GM18511 (cell line): ENCODE measurements at regions not wholly inside any gene's neighbourhood (a gene's known extent, or its start where the extent isn't known, plus 50 kb on each side); places are given as distances from the start of the nearest gene placed in this dataset.

Experiments used
- ATAC-seq: cut with Tn5 transposase; IDR thresholded peaks from one replicate; pipeline ENCODE4 v1.9.1; 2021; ENCODE audit warnings: mild to moderate bottlenecking, moderate library complexity; ENCODE audit not compliant: unreplicated experiment

DNA sequence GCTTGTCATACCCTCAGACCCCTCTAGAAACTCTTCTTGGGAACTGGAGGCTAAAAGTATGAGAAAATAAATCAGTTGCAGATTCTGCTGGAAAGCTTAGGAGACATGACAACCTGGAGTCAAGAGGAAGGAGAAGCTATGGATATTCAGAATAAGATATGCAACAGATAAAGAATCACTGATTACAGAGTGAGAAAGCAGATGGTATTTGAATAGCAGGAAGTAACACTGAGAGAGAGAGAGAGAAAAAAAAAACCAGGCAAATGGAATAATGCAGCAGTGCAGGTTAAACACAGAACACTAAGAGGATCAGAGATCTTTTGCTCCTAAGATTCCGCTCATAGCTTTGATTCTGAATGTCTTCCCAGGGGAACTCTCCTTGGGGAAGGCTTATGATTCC lies 1284.1 kb upstream of the NXPH2 start:
- no peak for ATAC-seq

DNA sequence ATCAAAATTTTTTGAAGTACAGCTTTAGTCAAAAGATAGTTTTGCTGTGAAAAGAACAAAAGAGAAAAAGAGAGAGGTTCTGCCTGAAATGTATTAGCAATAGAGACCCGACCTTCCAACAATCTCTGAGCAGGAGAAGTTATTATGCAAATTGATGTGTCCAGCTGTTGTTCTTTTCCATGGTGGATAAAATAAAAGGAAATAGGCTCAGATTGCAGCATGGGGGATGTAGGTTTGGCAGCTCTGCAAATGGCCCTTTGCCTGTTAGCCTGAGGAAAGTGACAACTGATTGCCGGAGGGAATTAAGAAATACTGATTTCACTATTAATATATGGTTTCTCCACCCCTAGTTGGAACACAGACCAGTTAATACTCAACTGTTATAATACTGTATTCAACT lies 1283.2 kb upstream of the NXPH2 start:
- no peak for ATAC-seq

DNA sequence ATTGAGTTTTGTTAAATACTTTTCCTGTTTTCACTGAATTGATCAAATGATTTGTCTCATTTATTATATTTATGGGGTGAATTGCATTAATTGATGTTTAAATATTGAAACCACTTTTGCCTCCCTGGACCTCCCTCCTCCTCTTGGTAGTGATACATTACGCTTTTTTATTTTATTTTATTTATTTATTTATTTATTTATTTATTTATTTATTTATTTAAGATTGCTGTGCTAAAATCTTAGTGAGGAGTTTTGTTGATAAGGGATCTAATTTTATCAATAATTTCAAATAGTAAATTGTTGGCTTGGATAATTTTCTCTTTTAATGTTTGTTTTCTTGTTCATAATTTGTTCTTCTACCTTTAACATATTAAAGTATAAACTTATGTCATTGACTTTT lies 1281.0 kb upstream of the NXPH2 start:
- no peak for ATAC-seq

DNA sequence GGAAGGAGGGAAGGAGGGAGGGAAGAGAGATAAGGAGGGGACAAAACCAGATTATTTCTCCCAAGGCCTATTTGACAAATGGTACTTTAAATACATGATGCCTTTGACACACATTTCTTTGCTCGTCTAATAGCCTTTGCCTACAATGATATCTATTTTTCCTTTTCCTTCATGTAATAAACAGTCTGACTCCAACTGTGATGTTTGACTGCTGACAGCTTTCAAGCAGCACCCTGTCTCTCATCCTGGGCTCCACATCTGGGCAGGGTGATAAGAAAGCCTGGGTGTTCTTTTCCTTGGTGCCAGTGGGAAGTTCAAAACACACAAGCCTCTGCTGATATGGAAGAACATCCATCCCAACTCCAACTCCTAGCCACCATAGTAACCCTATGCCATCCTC lies 1277.7 kb upstream of the NXPH2 start:
- ATAC-seq, result no peak

DNA sequence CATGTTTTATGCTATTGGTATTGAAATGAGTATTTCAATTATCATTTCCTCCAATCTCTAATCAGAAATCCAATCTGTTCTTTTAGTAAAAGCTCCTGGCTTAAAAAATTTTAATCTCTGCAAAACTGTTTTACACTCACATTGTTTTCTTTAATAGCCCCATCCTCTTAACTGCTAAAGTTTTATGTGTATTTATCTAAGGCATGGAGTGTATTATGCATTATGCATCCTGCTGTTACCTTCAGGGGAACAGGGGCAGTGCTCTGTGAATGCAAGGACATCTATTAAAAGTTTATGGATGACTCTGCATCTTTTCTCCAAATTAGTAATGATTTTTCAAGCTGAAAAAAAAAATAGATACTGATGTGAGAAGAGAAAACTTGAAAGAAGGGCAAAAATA lies 1261.6 kb upstream of the NXPH2 start:
- ATAC-seq, result no peak

DNA sequence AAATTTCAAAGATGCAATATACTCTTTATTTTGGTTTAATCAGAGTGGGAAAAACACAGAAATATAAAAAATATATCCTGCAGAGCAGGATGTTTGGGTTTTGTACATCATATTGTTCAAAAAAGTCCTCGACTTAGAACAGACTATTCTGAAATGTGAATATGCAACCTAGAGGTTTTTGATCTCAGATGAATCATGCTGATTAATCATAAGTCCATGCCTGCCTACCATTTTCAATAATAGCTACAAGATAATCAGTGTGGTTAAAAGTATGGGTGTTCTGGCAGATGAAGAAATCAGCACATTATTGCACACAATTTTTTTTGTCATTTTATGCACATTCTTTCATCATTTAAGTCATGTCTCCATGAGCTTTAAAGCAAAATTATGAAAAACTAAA lies 1261.0 kb upstream of the NXPH2 start:
- no peak for ATAC-seq

DNA sequence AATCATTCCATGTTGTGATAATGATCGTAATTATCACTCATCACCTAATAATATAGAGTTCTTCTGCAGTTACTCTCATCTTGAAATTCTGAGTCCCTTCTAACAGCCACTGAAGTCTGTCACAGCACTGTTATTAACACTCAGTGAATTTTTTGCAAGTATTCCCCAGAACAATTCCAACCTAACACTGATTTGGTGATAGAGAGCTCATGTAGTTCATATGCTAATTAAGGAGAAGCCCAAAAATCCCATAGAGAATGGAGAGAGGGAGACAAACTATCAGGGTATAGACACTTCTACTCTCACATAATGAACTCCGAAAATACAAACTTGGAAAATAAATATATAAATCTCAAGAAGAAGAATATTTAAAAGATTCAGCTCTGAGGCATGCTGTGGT lies 1253.4 kb upstream of the NXPH2 start:
- no peak for ATAC-seq

DNA sequence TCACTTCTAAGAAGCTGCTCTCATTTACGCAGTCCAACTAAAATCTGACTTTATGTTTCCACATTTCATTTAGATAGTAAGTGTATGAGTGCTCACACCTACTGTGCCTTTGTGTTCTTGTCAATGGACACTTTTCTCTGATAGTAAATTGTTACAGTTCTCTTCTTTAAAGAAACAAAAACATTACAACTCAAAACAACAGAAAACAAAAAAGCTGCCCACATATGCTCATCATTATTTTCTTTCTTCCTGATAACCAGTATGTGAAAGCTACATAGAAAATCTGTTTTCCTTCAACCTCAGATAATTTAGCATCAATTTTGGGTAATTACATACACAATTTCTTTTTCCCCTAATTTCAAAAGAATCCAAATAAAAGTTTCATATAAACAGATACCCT lies 1247.8 kb upstream of the NXPH2 start:
- ATAC-seq, result no peak

DNA sequence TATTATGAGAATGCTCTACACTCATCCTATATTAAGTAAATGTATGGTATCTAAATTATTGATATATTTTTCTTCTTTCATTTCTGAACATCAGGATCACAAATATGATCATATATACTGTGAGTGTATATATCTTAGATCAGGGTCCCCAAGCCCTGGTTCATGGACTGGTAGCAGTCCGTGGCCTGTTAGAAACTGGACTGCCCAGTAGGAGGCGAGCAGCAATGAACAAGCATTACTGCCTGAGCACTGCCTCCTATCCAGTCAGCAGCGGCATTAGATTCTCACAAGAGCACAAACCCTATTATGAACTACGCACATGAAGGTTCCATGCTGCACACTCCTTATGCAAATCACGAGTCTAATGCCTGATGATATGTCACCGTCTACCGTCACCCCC lies 1247.1 kb upstream of the NXPH2 start:
- ATAC-seq, result no peak

DNA sequence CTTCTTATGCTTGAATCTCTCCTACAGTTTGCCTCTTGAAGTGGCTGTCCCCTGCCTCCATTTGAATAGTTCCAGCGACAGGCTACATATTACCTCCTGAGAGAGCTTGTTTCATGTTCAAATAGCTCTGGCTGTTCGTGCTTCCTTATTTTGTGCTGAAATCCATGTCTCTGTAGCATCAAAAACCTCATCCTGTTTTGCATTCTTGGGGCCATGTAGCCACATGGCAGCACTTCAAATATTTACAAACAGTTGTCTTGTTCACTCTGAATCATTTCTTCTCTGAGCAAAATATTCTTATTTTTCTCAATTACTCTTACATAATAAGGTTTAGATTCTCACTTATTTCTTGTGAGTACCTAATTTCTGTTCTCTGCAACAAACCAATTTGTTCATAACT lies 1243.1 kb upstream of the NXPH2 start:
- no peak for ATAC-seq

DNA sequence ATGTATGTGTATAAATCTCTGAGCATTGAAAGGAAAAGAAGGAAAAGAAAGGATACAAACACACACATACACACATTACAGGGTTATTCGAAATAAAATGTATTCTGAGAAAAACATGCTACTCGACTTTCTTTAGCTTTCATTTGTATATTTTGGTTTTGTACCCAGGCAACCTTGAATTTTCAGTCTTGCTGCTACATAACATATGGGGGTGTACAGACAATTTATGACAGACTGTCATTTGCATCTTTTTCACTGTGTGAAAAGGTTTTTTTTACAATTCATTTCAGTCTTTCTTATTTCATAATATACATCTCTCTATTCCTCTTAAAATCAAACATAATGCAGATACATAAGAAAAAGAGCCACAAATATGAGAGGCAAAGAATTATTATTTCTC lies 1238.4 kb upstream of the NXPH2 start:
- ATAC-seq, result no peak

DNA sequence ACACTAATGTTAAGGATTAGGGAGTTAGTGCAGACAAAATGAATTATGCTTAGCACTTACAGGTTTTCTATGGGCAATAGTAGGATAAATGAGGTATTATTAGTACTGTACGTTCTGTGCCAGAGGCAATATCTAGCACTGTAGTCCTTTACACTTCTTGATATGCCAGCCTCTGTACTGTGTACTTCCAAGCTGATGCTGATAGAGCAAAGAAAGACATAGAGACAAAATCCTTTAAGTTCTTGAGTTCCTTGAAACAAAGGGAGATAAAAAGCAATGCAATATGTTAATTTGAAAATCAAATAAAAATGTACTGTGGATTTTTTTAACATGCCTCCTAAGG lies 1234.0 kb upstream of the NXPH2 start:
- ATAC-seq, result no peak

DNA sequence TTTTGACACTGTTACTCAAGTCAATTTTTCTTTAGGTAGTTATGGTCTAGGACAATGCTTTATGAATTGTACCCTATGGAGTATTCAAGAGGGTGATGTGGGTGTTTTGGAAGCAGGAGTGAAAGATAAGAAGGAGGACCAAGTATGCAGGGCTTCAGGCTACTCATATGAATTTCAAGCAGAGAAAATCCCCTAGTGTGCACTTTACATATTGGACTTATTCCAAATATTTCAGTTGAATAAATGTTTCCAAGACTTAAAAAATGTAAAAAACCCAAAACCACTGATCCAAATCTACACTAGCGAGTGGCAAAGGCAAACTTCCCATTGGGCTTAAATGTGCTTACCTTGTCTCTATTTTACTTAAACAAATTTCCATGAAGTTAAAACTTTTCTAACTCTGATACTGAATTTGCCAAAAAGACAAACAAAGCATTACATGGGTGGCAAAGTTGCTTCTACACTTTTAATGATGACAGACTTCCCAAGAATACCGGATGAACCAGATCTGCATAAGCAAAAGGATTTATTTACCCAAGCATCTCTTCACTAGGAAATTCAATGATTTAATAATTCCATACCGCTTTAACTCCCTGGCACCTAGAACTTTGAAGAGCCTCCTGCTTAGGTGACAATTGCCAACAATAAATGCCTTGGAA lies 1233.5 kb upstream of the NXPH2 start:
- no peak for ATAC-seq

DNA sequence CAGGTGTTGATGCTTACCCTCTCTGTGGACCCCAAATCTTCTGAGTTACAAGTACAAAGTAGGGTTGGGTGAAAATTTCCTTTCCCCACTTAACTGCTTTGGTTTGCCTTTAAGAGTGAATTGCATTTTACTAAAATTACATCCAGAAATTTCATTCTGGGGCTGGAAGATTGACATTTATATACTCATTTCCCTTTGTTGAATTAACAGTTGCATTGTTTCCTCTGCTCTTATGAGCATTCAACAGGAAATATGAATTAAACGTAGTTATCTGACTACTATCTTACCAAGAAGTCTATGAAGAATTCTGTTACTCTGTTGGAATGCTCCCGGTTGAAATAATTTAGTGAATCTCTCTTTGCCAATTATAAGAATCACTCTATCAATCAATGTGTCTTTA lies 1231.1 kb upstream of the NXPH2 start:
- ATAC-seq, result no peak

DNA sequence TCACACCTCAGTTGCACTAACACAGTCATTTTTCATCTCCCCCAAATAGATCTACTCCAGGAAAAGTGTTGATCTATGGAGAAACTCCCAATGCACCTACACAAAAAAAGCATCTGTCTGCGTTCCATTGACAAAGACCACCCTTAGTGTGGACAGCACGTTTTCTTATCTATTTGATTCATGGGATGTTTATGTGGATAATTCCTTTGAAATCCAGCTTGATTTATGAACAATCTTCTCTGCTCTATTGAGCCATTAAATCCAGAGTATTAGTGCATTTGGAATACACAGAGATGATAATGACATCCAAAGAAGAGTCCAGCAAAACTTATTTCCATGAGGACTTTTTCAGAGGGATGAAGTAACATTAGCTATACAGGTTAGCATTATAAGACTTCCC lies 1221.9 kb upstream of the NXPH2 start:
- ATAC-seq, result no peak

DNA sequence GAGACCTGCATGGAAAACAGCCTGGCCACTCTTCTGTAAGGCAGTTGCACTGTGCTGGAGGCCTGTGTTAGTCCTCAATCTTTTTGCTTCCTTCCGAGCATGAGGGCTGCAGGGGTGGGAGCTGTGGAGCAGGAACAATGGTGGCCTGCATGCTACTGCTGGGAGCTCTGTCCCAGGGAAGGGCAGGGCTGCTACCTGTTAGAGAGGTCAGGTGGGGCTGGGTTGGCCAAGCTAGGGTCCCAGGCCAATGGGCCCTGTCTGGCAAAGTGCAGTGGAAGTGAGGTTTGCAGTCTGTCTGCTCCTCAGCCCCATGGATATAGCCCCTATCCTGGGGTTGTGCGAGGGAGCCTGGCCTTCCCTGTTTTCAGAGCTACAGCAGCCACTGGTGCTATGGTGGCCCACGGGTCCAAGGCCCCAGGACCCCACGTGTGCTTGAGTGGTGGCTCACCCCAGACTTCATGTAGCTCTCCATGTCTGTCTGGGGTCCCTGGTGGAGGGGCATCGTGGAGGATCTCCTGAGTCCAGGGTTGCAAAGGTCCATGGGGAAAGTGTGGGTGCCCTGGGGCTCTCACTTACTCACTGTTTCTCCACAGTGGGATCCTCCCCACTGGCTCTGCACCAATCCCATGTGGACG lies 1212.6 kb upstream of the NXPH2 start:
- no peak for ATAC-seq

DNA sequence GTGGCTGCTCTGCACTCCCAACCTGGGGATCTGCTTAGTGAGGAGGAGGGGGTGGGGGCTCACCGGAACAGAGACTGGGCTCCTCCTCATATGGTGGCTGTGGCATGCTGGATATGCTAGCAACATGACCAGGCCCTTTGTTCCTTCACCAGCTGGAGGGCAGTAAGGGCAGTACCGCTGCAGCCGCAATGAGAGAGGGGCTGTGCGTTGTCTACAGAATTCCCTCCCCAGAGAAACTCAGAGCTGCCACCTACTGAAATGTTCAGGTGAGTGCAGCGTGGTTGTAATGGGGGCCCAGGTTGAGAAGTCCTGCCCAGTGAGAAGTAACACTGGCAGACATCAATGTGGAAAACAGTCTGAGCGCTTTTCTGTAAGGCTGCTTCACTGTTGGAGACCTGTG lies 1211.9 kb upstream of the NXPH2 start:
- no peak for ATAC-seq

DNA sequence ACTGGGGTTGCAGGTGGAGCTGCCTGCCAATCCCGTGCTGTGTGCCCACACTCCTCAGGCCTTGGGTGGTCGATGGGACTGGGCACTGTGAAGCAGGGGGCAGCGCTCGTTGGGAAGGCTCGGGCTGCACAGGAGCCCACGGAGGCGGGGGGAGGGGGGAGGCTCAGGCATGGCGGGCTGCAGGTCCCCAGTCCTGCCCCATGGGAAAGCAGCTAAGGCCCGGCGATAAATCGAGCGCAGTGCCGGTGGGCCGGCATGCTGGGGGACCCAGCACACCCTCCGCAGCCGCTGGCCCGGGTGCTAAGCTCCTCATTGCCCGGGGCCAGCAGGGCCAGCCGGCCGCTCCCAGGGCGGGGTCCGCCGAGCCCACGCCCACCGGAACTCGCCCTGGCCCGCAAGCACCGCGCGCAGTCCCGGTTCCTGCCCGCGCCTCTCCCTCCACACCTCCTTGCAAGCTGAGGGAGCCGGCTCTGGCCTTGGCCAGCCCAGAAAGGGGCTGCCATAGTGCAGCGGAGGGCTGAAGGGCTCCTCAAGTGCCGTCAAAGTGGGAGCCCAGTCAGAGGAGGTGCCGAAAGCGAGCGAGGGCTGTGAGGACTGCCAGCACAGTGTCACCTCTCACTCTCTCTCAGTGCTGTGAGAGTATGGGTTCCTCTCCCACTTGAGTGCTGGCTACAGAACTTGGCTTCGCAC lies 1210.6 kb upstream of the NXPH2 start:
- ATAC-seq, result no peak

DNA sequence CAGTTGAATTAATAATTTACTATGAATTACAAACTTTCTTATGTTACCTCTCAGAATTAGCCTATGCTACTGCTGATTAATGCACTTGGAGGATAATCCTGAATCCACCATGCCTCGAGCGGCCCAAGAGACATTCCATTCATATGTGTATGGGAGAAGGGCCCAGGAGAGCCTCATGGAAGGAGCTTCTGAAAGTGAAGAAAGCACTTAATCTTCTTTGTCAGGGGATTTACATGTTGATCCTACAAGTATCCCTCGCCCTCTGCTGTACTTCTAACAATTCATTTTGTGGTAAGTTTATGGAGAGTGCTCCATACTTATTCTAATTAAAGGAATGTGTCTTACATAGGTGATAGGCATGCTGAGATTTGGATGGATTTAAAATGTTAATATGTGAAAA lies 1189.1 kb upstream of the NXPH2 start:
- ATAC-seq, result no peak

DNA sequence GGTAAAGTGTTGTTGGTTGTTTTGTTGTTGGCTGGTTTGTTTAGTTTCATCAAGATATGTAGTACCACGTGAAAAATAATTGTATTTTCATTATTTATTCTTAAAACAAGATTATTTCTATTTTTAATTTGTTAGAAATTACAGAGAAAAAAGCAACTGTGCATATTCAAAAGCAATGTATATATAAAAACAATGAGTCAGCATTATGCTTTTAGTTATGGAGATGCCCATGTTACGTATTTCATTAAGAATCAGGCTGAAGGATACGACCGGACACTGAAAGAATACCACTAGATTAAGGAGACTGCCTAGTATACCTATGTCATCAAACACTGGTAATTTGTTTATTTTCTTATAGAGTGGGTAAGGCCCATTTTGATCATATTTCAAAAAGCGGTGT lies 1188.4 kb upstream of the NXPH2 start:
- ATAC-seq, result no peak

DNA sequence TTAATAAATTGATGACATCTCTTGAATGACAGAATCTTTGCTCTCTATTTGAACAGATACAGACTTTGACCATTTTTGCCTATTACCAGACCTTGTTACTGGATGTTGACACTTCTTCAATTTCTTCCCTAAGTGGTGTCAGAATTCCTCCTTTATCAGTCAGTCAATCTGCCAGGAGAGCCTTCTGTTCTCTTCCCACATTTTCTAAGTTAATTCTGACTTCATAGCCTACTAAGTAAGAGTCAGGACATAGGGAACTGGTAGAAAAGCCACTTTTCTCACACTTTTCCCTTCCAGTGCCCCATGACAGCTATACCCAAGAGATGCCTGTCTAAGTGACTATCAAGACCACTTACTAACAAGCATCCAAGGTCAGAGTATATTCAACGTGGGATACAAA lies 1187.5 kb upstream of the NXPH2 start:
- ATAC-seq, result no peak

DNA sequence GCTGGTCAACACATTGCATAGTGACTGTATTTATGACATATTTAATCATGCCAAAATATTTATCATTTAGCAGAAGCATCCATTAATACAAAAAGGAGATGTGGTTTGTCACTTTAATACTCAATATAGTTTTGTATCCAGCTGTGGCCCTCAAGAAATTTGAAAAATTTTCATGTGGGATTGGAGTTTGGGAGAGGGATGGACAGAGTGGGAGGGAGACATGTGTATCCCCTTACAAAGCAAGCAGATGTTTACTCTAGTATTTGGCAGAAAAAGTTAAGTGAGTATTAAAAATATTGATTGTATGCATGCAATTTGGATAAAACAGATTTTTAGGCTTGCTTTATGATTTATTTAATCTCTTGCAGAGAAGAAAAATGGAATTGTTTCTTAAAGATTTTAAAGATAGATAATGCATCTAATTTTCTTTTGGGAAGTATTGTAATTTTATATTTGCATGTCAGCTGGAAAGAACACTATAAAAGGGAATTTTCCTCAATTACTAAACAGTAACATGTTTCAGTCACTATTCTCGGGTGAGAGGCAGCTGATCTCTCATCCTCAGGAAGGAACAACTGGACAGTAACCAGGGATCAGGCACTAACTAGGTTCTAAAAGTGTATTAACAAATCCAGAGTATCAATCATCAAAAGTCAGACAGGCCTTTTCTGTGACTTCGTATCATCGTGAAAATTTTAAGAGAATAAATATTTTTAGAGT lies 1184.7 kb upstream of the NXPH2 start:
- ATAC-seq, result no peak
